Right cardiac atrium (tissue), 5 donors: ENCODE measurements at regions not wholly inside any gene's neighbourhood (a gene's known extent, or its start where the extent isn't known, plus 50 kb on each side); places are given as distances from the start of the nearest gene placed in this dataset.

Experiments
- ATAC-seq, 2 donors: fragments of 200-7000 bp; cut with Tn5 transposase; one replicate each; pipeline versions ENCODE4 v1.8.0 to v1.9.1; 2020; ENCODE audit warnings: moderate library complexity in 2 of 2, mild to moderate bottlenecking in 1 of 2
- DNase-seq, 3 donors: peaks; one replicate each; pipeline ENCODE4 v3.0.0-alpha.2; 2020
- H3K27ac ChIP-seq: one replicate; pipeline ENCODE4 v1.5.1; 2013; ENCODE audit warnings: mild to moderate bottlenecking, low read length, control low read depth, moderate library complexity
- H3K27me3 ChIP-seq: one replicate; pipeline ENCODE4 v1.6.1; 2013; ENCODE audit not compliant: control insufficient read depth, insufficient read depth
- H3K4me1 ChIP-seq: one replicate; pipeline ENCODE4 v1.6.1; 2013; ENCODE audit warnings: low read length; ENCODE audit not compliant: control insufficient read depth, insufficient read depth
- H3K4me3 ChIP-seq: one replicate; pipeline ENCODE4 v1.5.1; 2013; ENCODE audit warnings: low read length, control low read depth
- H3K9me3 ChIP-seq: one replicate; pipeline ENCODE4 v1.6.1; 2013; ENCODE audit warnings: low read length; ENCODE audit not compliant: control insufficient read depth
- WGBS: extraction: QIAGEN DNeasy Blood & Tissue Kit; methylation state at CpG from one replicate; pipeline ENCODE4 v1.1.7; 2013; 5-methylcytosine and 5-hydroxymethylcytosine counted together
- intact Hi-C, 4 donors: fragments of 100-400 bp; cut with DNase I; formaldehyde crosslinking; loops; one replicate each; pipeline versions ENCODE4 v1.11.0 to v1.14.0; 2022 to 2023
- donor health status: healthy with polysubstance abuse.
- donor health status: DM: no; HTN: yes; CAD: no.
- donor health status: DM: no; HTN: no; CAD: no.
- donor health status: DM: no; HTN: yes; CAD: no; lungs with severe emphysema.
- donor health status: DM: yes; HTN: yes; CAD: no.

DNA sequence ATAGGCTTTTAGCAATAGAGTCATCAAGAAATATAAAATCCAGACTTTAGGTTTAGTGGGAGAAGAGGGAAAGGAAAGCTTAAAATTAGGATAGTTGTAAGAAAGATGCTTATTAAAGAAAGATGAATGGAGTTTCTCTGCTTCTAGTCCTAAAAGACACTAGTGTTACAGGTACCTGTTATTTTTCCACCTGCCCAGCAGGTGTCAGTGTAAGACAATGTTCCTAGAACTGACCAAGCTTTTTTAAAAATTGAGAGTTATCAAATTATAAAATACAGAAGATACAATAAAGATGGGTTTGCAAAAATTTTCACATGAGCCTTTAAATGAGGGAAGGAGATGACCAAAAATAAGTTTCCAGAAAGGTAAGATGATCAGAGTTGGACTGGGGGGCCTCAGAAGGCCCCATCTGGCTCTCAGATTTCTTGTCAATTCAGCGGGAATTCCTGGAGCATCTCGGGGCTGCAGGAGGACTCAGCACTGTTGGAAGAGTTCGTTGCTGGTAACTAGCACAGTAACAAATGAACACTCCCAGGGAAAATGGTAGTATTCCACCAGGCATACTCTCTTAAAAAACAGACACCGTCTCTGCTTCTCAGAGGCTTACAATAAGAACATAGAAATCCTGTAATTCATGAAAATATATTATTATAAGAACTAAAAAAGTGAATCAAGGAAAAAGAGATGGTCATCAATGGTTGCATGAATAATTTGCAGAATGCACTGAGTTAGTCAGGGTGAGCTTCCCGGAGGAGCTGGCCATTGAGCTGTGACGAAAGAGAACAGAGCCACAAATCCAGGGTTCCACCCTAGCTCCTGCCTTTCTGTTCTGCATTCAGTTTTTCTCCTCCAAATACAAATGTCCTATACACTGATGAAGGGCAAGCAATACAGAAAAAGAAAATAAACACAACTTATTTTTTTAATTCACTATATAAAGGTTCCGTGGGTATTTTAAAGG, 71.8 kb upstream of the PIK3CG start:
- 61% methylated on average over 7 of the region's 7 CpGs for WGBS
- Histone ChIP-seq H3K4me1 (no peaks in the 10 kb centered on the region), H3K27ac (no peak overlapping the region), H3K4me3 (no peak overlapping the region), H3K27me3 (no peaks in the 10 kb centered on the region), H3K9me3 (no peaks in the 10 kb centered on the region)
- ATAC-seq (no peak), DNase-seq (no peak)
- intact Hi-C loops = loop anchor here (5.0 to 10.0 kb wide), 4 partner anchors 152 to 362 kb away; no protein-coding TSS in a partner anchor

DNA sequence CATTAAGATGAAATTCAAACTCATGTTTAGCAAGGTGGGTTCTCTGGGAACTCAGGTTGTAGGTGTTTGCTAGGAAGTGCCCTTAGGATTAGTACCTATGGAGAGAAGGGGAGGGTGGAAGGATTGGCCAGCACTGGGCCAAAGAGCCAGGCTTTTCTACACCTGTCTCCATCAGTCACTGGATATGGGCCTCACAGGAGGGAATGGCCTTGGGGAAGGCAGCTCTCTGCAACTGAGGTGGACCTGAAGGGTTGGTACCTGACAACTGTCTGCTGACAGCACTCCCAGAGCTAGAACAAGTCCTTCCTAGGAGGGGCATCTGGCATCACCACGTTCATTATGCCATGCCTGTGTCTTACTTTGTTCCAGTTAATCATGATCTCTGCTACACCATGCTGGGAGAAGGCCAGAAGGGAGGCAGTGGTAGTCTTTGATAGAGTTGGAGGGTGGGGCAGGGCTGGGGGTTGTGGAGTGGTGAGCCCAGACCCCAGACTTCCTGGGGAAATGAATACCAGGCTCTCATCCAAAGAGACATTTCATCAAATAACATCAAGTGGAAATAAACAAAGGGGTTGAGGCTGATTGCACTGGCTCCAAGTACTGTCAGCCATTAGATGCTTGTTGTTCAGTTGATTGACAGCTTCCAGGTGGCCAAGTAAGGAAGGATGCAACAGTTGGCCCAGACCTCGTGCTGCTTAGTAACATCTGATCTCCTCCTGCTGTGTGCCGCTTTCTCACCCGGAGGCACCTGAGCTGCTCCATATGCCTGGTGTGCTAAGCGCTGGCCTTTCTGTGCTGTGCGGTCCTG, 70.6 kb upstream of the PIK3CG start:
- 68% methylated on average over 6 of the region's 6 CpGs for WGBS
- Histone ChIP-seq H3K4me3 (no peak overlapping the region), H3K9me3 (no peaks in the 10 kb centered on the region), H3K27ac (no peak overlapping the region), H3K4me1 (no peaks in the 10 kb centered on the region), H3K27me3 (no peaks in the 10 kb centered on the region)
- no peak for DNase-seq
- intact Hi-C loops = loop anchor here (5.0 to 10.0 kb wide), 4 partner anchors 150 to 360 kb away; no protein-coding TSS in a partner anchor
- peak in 1 of 2 donors; percentile 23 for ATAC-seq

DNA sequence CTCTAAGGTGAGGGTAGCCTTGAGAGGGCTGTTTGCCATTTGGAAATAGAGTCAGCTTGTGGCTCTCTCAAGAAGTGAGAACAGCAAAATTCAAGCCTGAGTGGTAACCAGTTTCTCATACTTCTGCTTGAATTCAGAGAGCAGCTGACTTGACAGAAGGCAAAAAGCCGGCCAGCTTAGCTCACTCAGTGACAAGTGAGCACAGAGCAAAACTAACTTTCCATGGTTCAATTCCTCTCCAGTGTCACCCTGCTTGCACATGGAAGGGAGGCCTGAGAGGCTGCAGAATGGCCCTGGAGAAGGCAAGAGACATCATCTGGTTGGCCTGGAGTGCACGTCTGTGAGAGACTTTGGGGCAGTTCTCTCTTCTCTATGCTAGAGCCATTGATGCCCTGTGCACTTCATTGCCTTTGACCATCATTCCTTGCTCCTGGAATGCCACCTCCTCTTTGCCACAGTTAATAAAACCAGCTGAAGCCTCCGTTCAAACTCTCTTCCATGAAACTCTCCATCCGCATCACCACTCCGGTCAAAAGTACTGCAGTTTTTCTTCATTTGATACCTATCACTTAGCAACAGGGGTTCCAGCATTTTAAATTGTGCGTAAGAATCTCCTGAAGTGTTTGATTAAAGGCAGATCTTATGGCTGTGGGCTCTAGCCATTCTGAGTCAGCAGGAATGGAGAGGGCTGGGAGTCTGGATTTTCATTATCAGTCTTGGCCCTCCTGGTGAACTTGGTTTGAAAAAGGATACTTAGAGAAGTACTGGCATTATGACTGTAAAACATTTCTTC, 69.8 kb upstream of the PIK3CG start:
- DNase-seq = no peak
- WGBS = 83% methylated on average over 6 of the region's 6 CpGs
- intact Hi-C loops = loop anchor here in 2 of 4 donors (10.0 kb wide), 2 partner anchors 150 to 360 kb away; no protein-coding TSS in a partner anchor

DNA sequence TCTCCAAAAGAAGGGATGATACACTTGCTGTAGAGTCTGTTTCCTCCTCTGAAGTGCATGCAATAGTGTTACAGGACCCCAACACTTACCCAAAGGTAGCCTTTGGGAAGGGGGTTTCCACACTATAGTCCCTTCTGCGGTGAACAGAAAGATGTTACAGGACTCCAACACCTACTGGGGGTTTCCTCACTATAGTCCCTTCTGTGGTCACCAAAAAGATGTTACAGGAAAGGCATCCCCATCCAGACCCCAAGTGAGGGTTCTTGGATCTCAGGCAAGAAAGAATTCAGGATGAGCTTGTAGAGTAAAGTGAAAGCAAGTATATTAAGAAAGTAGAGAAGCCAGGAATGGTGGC, 69.2 kb upstream of the PIK3CG start:
- intact Hi-C loops = loop anchor here in 2 of 4 donors (10.0 kb wide), 2 partner anchors 149 to 359 kb away; no protein-coding TSS in a partner anchor
- Histone ChIP-seq H3K9me3 (no peaks in the 10 kb centered on the region), H3K4me1 (no peaks in the 10 kb centered on the region), H3K27ac (no peak overlapping the region), H3K4me3 (no peak overlapping the region), H3K27me3 (no peaks in the 10 kb centered on the region)
- 49% methylated on average over 1 of the region's 1 CpG for WGBS
- ATAC-seq = no peak
- DNase-seq = no peak

More for the DNA sequence above, 69.8 kb upstream of the PIK3CG start:
- Histone ChIP-seq H3K9me3 (no peaks in the 10 kb centered on the region), H3K27me3 (no peaks in the 10 kb centered on the region), H3K4me1 (no peaks in the 10 kb centered on the region), H3K4me3 (no peak overlapping the region), H3K27ac (no peak overlapping the region)
- no peak for ATAC-seq

DNA sequence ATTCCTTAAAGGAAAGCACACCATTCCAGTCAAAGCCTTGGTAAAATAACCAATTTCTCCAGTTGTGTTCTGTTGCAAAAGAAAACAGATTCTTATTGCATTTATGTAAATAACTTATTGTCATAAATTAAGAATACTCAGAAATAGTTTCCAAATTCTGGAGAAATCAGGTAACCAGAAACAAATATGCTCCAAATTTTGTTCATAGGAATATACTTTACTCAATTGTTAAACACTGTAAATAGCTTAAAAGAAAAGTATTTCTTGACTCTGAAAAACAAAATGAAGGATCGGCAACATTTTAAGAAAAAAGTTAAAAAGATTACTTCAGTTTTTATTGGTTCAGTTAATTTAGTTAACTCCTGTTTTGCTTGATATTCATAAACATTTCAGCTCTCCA, 67.1 kb upstream of the PIK3CG start:
- DNase-seq (no peak), ATAC-seq (no peak)
- no peak overlapping the region for H3K27ac ChIP-seq
- intact Hi-C loops = loop anchor here in 2 of 4 donors (10.0 kb wide), 2 partner anchors 147 to 357 kb away; no protein-coding TSS in a partner anchor
- H3K9me3 ChIP-seq = no peaks in the 10 kb centered on the region
- WGBS = 95% methylated on average over 1 of the region's 1 CpG
- H3K27me3 ChIP-seq = no peaks in the 10 kb centered on the region
- H3K4me1 ChIP-seq = no peaks in the 10 kb centered on the region
- H3K4me3 ChIP-seq = no peak overlapping the region

DNA sequence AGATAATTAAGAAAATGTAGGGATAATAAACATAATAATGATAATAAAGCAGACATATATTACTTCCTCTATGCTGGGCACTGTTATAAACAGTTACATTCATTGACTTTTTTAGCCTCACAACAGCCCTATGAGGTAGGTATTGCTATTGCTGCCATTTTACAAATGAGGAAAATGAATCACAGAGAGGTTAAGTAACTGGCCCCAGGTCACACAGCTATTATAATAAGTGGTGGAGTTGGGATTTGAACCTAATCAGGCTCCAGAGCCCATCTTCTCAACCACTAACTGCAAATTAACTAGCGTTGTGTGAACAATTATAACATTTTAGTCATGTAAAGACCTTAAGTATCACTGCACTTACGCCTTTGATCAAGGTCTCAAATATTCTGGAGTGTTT, 62.5 kb upstream of the PIK3CG start:
- ATAC-seq (no peak), DNase-seq (no peak)
- Histone ChIP-seq H3K27ac (no peak overlapping the region), H3K9me3 (no peaks in the 10 kb centered on the region), H3K27me3 (no peaks in the 10 kb centered on the region), H3K4me1 (no peaks in the 10 kb centered on the region), H3K4me3 (no peak overlapping the region)
- intact Hi-C loops = no loop called here
- WGBS = 95% methylated on average over 2 of the region's 2 CpGs

DNA sequence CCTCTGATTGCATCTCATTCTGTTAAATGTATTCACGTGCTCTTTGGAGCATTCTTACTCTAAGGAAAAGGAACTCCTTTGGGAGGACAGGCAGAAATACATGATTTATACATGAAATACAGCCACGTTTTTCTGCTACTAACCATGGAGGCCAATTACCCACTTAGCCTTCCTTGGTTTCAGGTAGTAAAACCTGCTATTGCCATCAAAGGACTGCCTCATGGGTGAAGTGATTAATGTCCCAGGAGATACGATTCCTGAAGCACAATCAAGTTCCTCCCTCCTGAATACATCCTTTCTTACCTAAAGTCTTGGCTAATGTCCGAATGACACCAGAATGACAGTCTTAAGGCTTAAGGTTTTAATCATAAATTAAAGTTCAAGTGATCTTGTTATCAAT, 58.5 kb upstream of the PIK3CG start:
- no peaks in the 10 kb centered on the region for H3K27me3 ChIP-seq
- H3K4me1 ChIP-seq = no peaks in the 10 kb centered on the region
- intact Hi-C loops = no loop called here
- no peak overlapping the region for H3K27ac ChIP-seq
- H3K4me3 ChIP-seq = no peak overlapping the region
- WGBS = 61% methylated on average over 4 of the region's 4 CpGs
- ATAC-seq (no peak), DNase-seq (no peak)
- H3K9me3 ChIP-seq = no peaks in the 10 kb centered on the region

DNA sequence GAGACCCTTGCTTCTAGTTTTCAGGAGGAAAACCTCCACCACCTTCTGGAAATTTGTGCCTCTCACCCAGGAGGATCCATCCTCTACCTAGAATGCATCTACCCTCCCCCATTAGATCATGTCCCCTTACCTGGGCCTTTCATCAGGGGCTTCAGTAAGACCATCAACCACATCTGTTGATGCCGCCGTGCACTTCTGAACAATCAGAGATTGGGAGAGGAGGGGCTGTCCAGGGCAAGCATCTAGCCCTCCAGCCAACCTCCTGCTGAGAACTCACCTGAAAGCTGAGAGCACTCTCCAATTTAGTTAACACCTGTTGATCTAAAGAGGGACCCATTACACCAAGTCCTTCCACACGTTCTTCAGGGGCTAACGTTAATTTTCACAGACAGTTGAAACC, 57.6 kb upstream of the PIK3CG start:
- Histone ChIP-seq H3K27me3 (no peaks in the 10 kb centered on the region), H3K4me3 (no peak overlapping the region), H3K9me3 (no peaks in the 10 kb centered on the region), H3K27ac (no peak overlapping the region), H3K4me1 (no peaks in the 10 kb centered on the region)
- WGBS = 87% methylated on average over 4 of the region's 4 CpGs
- DNase-seq = no peak
- no peak for ATAC-seq
- intact Hi-C loops = no loop called here

DNA sequence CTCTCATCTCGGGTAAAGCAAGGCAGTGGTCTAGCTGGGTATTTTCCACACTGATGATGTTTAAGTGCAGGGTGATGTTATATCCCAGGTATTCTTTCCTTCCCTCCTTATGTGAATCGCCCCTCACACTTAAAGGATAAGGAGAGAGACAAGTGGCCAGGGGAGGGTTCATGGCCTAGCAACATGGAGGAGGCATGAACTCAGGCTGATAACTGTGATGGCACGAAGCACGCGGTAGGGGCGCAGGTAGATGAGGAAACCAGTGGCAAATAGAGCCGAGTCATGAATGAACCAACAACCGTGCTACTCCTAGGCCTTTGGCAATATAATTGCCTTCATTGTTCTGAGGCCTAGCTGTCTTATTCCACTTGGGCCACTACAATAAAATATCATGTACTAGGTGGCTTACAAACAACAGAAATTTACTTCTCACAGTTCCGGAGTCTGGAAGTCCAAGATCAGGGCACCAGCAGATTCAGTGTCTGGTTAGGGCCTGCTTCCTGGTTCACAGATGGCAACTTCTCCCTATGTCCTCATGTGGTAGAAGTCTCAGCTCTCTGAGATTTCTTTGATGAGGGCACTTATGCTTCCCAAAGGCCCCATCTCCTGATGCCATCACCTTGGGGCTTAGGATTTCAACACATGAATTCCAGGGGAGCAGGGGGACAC, 56.0 kb upstream of the PIK3CG start:
- intact Hi-C loops = no loop called here
- Histone ChIP-seq H3K9me3 (no peaks in the 10 kb centered on the region), H3K27ac (no peak overlapping the region), H3K4me3 (no peak overlapping the region), H3K4me1 (no peaks in the 10 kb centered on the region), H3K27me3 (no peaks in the 10 kb centered on the region)
- 94% methylated on average over 9 of the region's 9 CpGs for WGBS
- no peak for DNase-seq
- ATAC-seq = no peak

DNA sequence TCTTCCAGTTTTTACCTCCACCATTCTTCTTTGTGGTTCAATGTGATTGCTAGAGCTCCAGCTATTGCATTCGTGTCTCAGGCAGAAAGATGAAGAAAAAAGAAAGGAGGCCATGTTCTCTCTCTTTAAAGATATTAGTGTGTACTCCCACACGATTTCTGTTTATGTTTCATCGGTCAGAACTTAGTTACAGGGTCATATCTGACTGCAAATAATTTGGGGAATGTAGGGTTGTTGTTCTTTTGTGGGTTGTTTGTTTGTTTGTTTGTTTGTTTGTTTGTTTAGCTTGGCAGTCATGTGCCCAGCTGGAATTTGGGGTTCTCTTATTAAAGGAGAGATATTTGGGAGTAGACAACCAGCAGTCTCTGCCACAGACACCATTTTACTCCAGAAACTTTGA, 53.6 kb upstream of the PIK3CG start:
- intact Hi-C loops = no loop called here
- 66% methylated on average over 3 of the region's 3 CpGs for WGBS
- H3K4me3 ChIP-seq = no peak overlapping the region

More for the DNA sequence above, 53.6 kb upstream of the PIK3CG start:
- Histone ChIP-seq H3K27ac (no peak overlapping the region), H3K27me3 (no peaks in the 10 kb centered on the region), H3K4me1 (peaks cover 1% of the 10 kb centered on the region), H3K9me3 (no peaks in the 10 kb centered on the region)
- DNase-seq (no peak), ATAC-seq (no peak)
